Erythroblast (primary cell): ENCODE measurements at regions not wholly inside any gene's neighbourhood (a gene's known extent, or its start where the extent isn't known, plus 50 kb on each side); places are given as distances from the start of the nearest gene placed in this dataset.

ENCODE experiments used
- GATA1 ChIP-seq: IDR thresholded peaks from 2 replicates; pipeline ENCODE4 v1.6.1; 2011; ENCODE audit warnings: low read depth, mild to moderate bottlenecking, control low read depth, low read length, moderate library complexity
- POLR2A ChIP-seq: IDR thresholded peaks from 2 replicates; pipeline ENCODE4 v1.6.1; 2011; ENCODE audit warnings: mild to moderate bottlenecking, low read length

GRCh38 chr3:178189854-178190253 lies 346.4 kb upstream of the KCNMB2 start:
- TF ChIP-seq POLR2A, result no peak
- TF ChIP-seq GATA1, result no peak
